ENCODE measurements at regions not wholly inside any gene's neighbourhood (a gene's known extent, or its start where the extent isn't known, plus 50 kb on each side); places are given as distances from the start of the nearest gene placed in this dataset.

GRCh38 chr5:4230786-4231641 is 635.4 kb downstream of the IRX1 start:
- no peak for DNase-seq
- intact Hi-C loops (cut with DNase I) = no loop called here
- Histone ChIP-seq H3K4me1 (no peaks in the 10 kb centered on the region), H3K9me3 (no peaks in the 10 kb centered on the region), H3K27me3 (no peaks in the 10 kb centered on the region), H3K36me3 (no peaks in the 10 kb centered on the region), H3K27ac (no peak overlapping the region), H3K4me3 (no peak overlapping the region)
- TF ChIP-seq, protein P1, sequence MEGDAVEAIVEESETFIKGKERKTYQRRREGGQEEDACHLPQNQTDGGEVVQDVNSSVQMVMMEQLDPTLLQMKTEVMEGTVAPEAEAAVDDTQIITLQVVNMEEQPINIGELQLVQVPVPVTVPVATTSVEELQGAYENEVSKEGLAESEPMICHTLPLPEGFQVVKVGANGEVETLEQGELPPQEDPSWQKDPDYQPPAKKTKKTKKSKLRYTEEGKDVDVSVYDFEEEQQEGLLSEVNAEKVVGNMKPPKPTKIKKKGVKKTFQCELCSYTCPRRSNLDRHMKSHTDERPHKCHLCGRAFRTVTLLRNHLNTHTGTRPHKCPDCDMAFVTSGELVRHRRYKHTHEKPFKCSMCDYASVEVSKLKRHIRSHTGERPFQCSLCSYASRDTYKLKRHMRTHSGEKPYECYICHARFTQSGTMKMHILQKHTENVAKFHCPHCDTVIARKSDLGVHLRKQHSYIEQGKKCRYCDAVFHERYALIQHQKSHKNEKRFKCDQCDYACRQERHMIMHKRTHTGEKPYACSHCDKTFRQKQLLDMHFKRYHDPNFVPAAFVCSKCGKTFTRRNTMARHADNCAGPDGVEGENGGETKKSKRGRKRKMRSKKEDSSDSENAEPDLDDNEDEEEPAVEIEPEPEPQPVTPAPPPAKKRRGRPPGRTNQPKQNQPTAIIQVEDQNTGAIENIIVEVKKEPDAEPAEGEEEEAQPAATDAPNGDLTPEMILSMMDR (IDR thresholded peaks at IDR 0.05) = no peak
- no peak for FAIRE-seq
- 12 to 14% methylated on average over 23 of the region's 23 CpGs for WGBS, 2 donors
- no peak for ATAC-seq

DNA sequence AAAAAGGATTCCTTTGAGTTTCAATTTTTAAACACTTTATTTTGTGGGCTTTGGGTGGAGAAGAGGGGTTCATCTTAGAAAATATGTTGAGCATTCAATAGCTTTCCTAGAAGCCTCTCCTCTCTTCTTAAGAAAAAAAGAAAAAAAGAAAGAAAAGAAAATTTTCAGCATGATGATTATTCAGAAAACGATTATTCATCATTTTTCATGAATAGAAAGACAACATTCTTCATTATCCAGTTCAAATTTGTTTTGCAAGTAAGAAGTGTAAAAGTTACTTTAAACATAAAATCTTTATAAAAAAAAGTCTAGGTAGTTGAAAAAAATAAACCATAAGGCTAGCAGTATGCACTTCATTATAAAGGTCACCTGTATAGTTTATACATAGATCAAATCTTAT is 636.5 kb downstream of the IRX1 start:
- Histone ChIP-seq H3K4me1 (no peaks in the 10 kb centered on the region), H3K27ac (no peak overlapping the region), H3K36me3 (no peaks in the 10 kb centered on the region), H3K9me3 (no peaks in the 10 kb centered on the region), H3K4me3 (no peak overlapping the region), H3K27me3 (no peaks in the 10 kb centered on the region)
- WGBS, 2 donors = 21 to 31% methylated on average over 1 of the region's 1 CpG
- TF ChIP-seq, protein P1 (IDR thresholded peaks at IDR 0.05) = no peak
- DNase-seq (no peak), ATAC-seq (no peak), FAIRE-seq (no peak)
- intact Hi-C loops (cut with DNase I) = no loop called here

GRCh38 chr5:4233671-4234070 is 638.0 kb downstream of the IRX1 start:
- Histone ChIP-seq H3K36me3 (no peaks in the 10 kb centered on the region), H3K9me3 (no peaks in the 10 kb centered on the region), H3K4me1 (no peaks in the 10 kb centered on the region), H3K27me3 (no peaks in the 10 kb centered on the region), H3K4me3 (no peak overlapping the region), H3K27ac (no peak overlapping the region)
- TF ChIP-seq, protein P1 (IDR thresholded peaks at IDR 0.05) = no peak
- no peak for FAIRE-seq
- no peak for ATAC-seq
- intact Hi-C loops (cut with DNase I) = no loop called here
- DNase-seq = no peak
- WGBS, 2 donors = 37 to 51% methylated on average over 5 of the region's 5 CpGs

DNA sequence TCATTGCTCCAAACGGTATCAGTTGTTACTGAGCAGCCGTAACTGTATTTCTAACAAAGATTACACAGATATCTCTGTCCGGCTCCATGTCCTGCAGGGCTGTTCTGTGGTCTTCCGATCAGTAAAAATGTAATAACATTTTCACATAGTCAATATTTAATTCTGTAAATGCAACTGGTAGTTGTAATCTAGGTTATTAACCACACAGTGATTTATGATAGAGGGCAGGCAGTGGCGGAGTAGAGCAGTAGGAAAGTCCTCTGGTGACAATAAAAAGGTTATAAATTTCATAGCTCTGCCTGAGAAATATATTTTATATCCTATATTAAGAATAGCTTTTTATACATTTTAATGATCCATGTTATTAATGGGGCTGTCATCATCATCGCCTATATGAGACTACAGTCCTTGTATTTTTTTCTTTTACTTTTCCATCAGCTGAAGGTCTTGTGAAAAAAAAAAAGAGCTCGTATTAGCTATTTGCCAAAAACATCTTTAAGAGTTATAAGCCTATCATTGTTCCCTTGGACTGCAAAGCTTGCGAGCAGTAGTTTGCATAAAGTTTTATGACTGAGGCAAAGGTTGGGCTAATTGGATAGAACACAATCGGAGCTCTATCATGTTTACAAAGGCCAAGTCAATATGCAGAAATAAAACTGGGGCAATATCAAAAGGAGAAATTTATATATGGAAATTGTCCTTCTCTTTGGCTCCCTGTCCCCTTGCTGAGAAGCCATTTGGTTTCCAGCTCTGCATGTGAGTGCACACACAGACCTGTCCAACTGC is 648.0 kb downstream of the IRX1 start:
- TF ChIP-seq, protein P1 (IDR thresholded peaks at IDR 0.05) = no peak
- Histone ChIP-seq H3K27ac (no peak overlapping the region), H3K9me3 (no peaks in the 10 kb centered on the region), H3K27me3 (no peaks in the 10 kb centered on the region), H3K4me1 (no peaks in the 10 kb centered on the region), H3K36me3 (no peaks in the 10 kb centered on the region), H3K4me3 (no peak overlapping the region)
- 57 to 65% methylated on average over 9 of the region's 9 CpGs for WGBS, 2 donors
- DNase-seq (no peak), FAIRE-seq (no peak), ATAC-seq (no peak)
- intact Hi-C loops (cut with DNase I) = no loop called here

GRCh38 chr5:4244306-4244705 is 648.7 kb downstream of the IRX1 start:
- TF ChIP-seq, protein P1 (IDR thresholded peaks at IDR 0.05) = no peak
- no peak overlapping the region for H3K27ac ChIP-seq
- no peak overlapping the region for H3K4me3 ChIP-seq
- WGBS, 2 donors = 31 to 36% methylated on average over 9 of the region's 9 CpGs
- no peaks in the 10 kb centered on the region for H3K36me3 ChIP-seq
- FAIRE-seq = no peak
- no peak for DNase-seq
- no peaks in the 10 kb centered on the region for H3K9me3 ChIP-seq
- ATAC-seq = no peak
- no peaks in the 10 kb centered on the region for H3K27me3 ChIP-seq
- intact Hi-C loops (cut with DNase I) = no loop called here
- no peaks in the 10 kb centered on the region for H3K4me1 ChIP-seq

Measured in pancreas (tissue), 10 donors.